ENCODE measurements at regions not wholly inside any gene's neighbourhood (a gene's known extent, or its start where the extent isn't known, plus 50 kb on each side); places are given as distances from the start of the nearest gene placed in this dataset.

- Histone ChIP-seq H3K4me3 (no peak overlapping the region), H3K27ac (no peak overlapping the region)
- TF ChIP-seq CTCF (IDR thresholded peaks at IDR 0.05) = no peak
- DNase-seq (ENCODE audit: low spot score) = no peak
Measured at GRCh38 chr1:220372451-220372850, 100.2 kb upstream of the RAB3GAP2 start.

GRCh38 chr1:220371324-220371723 lies 99.1 kb upstream of the RAB3GAP2 start:
- no peak overlapping the region for H3K4me3 ChIP-seq
- H3K27ac ChIP-seq = no peak overlapping the region
- DNase-seq (ENCODE audit: low spot score) = no peak
- TF ChIP-seq CTCF (IDR thresholded peaks at IDR 0.05) = no peak

GRCh38 chr1:220370041-220370700 lies 97.9 kb upstream of the RAB3GAP2 start:
- TF ChIP-seq CTCF (IDR thresholded peaks at IDR 0.05) = no peak
- Histone ChIP-seq H3K4me3 (no peak overlapping the region), H3K27ac (no peak overlapping the region)
- DNase-seq (ENCODE audit: low spot score) = no peak

- TF ChIP-seq CTCF (IDR thresholded peaks at IDR 0.05) = no peak
- no peak overlapping the region for H3K4me3 ChIP-seq
- DNase-seq (ENCODE audit: low spot score) = no peak
- H3K27ac ChIP-seq = no peak overlapping the region
Measured at GRCh38 chr1:220369511-220369910, 97.3 kb upstream of the RAB3GAP2 start.

GRCh38 chr1:220368352-220369265 lies 96.4 kb upstream of the RAB3GAP2 start:
- H3K27ac ChIP-seq = no peak overlapping the region
- H3K4me3 ChIP-seq = no peak overlapping the region
- no peak for TF ChIP-seq CTCF (IDR thresholded peaks at IDR 0.05)
- no peak for DNase-seq (ENCODE audit: low spot score)

GRCh38 chr1:220367833-220368232 lies 95.6 kb upstream of the RAB3GAP2 start:
- DNase-seq (ENCODE audit: low spot score) = no peak
- no peak overlapping the region for H3K27ac ChIP-seq
- TF ChIP-seq CTCF (IDR thresholded peaks at IDR 0.05) = no peak
- H3K4me3 ChIP-seq = no peak overlapping the region

Data from coronary artery (tissue), 2 donors.